SIG-M5 (cell line): ENCODE measurements at regions not wholly inside any gene's neighbourhood (a gene's known extent, or its start where the extent isn't known, plus 50 kb on each side); places are given as distances from the start of the nearest gene placed in this dataset.

Experiments used
- DNase-seq: peaks from one replicate; lab custom pipeline; 2025; lab: John Stamatoyannopoulos, UW

GRCh38 chr3:148309390-148310035 is 388.2 kb upstream of the AGTR1 start:
- no peak for DNase-seq

- no peak for DNase-seq
These were observed 381.9 kb upstream of the AGTR1 start for GRCh38 chr3:148315756-148316155.

- DNase-seq, result no peak
These were observed 379.5 kb upstream of the AGTR1 start for GRCh38 chr3:148318240-148318639.

GRCh38 chr3:148319161-148319915 is 378.4 kb upstream of the AGTR1 start:
- DNase-seq, result peak; percentile 79

GRCh38 chr3:148319960-148320359 is 377.7 kb upstream of the AGTR1 start:
- DNase-seq, result no peak

GRCh38 chr3:148329481-148330235 is 368.0 kb upstream of the AGTR1 start:
- no peak for DNase-seq

- no peak for DNase-seq
These were observed 367.2 kb upstream of the AGTR1 start for GRCh38 chr3:148330542-148330941.

- no peak for DNase-seq
These were observed 366.4 kb upstream of the AGTR1 start for GRCh38 chr3:148331081-148331846.

- no peak for DNase-seq
These were observed 365.2 kb upstream of the AGTR1 start for GRCh38 chr3:148332509-148332908.

GRCh38 chr3:148333091-148333490 is 364.6 kb upstream of the AGTR1 start:
- DNase-seq, result no peak

GRCh38 chr3:148335612-148336011 is 362.1 kb upstream of the AGTR1 start:
- DNase-seq, result no peak

- no peak for DNase-seq
These were observed 354.3 kb upstream of the AGTR1 start for GRCh38 chr3:148343416-148343815.

GRCh38 chr3:148344521-148344920 is 353.2 kb upstream of the AGTR1 start:
- DNase-seq, result no peak

GRCh38 chr3:148360051-148360450 is 337.7 kb upstream of the AGTR1 start:
- no peak for DNase-seq

- no peak for DNase-seq
These were observed 330.8 kb upstream of the AGTR1 start for GRCh38 chr3:148366743-148367410.

GRCh38 chr3:148367756-148368155 is 329.9 kb upstream of the AGTR1 start:
- DNase-seq, result no peak

GRCh38 chr3:148369381-148369780 is 328.3 kb upstream of the AGTR1 start:
- no peak for DNase-seq

GRCh38 chr3:148372206-148372875 is 325.4 kb upstream of the AGTR1 start:
- DNase-seq, result no peak

- DNase-seq, result no peak
These were observed 323.7 kb upstream of the AGTR1 start for GRCh38 chr3:148373961-148374360.

- no peak for DNase-seq
These were observed 317.8 kb upstream of the AGTR1 start for GRCh38 chr3:148379763-148380382.

- DNase-seq, result no peak
These were observed 316.7 kb upstream of the AGTR1 start for GRCh38 chr3:148381051-148381450.
